LNCAP (cell line): ENCODE measurements at regions not wholly inside any gene's neighbourhood (a gene's known extent, or its start where the extent isn't known, plus 50 kb on each side); places are given as distances from the start of the nearest gene placed in this dataset.

ENCODE experiments used
- TF ChIP-seq, protein P1 (sequence below): fragments of 450-650 bp; IDR thresholded peaks from 2 replicates; pipeline ENCODE4 v1.5.1; 2017; ENCODE audit warnings: mild to moderate bottlenecking

DNA sequence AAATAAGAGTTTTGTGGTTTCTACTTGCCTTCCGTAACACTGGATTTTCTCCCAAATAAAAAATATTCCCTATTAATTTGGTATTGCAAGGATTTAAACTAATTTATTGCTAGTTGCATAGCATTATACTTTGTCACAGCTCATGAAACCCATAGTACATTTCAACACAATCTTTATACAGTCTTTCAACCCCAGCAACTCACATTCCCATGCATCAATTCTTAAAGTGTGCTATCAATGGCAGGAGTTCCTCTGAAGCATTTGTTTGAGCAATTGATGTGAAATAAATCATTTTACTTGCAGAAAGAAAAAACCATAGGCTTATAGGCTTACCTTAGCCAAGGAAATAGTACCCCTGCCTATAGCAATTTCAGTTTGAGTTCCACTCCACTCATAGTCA, 251.9 kb downstream of the PAPSS1 start:
- TF ChIP-seq, protein P1, sequence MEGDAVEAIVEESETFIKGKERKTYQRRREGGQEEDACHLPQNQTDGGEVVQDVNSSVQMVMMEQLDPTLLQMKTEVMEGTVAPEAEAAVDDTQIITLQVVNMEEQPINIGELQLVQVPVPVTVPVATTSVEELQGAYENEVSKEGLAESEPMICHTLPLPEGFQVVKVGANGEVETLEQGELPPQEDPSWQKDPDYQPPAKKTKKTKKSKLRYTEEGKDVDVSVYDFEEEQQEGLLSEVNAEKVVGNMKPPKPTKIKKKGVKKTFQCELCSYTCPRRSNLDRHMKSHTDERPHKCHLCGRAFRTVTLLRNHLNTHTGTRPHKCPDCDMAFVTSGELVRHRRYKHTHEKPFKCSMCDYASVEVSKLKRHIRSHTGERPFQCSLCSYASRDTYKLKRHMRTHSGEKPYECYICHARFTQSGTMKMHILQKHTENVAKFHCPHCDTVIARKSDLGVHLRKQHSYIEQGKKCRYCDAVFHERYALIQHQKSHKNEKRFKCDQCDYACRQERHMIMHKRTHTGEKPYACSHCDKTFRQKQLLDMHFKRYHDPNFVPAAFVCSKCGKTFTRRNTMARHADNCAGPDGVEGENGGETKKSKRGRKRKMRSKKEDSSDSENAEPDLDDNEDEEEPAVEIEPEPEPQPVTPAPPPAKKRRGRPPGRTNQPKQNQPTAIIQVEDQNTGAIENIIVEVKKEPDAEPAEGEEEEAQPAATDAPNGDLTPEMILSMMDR, result no peak

DNA sequence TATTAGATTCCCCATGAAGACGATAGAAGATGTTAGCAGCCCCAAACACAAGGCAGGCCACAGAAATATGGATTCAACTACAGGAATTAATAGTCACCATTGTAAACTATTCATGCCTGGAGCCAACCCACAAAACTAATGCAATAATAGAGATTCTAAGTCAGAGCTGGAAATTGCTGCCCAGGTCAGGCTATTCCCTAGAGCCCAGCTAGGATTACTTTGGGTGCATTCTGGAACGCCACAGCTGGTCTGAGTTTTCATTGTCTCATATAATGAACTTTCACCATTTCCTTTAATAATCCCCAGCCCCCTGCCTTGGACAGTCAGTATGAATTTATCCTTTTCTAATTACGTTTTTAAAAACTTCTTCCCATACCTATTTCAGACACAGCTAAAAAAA, 252.6 kb downstream of the PAPSS1 start:
- TF ChIP-seq, protein P1, result no peak

DNA sequence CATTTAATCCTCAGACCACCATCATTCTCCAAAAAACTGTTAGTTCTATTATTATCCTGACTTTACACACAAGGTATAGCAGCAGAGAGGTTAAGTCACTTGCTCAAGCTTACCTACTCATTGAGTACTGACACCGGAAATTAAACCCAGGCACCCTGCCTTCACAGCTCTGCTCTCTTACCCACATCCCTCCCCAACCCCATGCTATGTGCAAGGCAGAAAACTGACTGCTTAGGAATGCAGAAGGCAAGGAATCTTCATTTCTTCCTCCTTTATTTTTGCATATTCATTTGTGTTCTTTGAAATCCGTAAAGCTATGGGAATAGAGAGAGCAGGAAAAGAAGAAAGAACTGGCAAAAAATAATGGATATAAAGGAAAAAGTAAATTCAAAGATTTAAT, 261.8 kb downstream of the PAPSS1 start:
- TF ChIP-seq, protein P1, result no peak

DNA sequence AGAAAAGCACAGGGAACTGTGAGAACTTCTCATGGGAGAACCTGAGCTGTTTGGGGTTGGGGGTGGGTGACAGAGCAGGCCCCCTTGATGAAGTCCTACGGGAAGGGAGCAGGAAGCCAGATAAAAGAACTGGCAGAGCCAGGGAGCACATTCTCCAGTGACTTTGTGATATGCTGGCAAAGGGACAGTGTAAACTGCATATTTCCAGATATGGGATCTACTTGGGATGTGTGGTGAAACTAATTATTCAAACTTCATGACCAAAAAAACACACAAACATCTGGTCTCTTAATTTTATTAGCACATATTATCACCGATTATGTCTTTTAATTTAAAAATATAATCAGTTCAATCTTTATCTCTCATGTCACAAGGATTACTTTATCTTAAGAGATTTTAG, 266.0 kb downstream of the PAPSS1 start:
- TF ChIP-seq, protein P1, result no peak

DNA sequence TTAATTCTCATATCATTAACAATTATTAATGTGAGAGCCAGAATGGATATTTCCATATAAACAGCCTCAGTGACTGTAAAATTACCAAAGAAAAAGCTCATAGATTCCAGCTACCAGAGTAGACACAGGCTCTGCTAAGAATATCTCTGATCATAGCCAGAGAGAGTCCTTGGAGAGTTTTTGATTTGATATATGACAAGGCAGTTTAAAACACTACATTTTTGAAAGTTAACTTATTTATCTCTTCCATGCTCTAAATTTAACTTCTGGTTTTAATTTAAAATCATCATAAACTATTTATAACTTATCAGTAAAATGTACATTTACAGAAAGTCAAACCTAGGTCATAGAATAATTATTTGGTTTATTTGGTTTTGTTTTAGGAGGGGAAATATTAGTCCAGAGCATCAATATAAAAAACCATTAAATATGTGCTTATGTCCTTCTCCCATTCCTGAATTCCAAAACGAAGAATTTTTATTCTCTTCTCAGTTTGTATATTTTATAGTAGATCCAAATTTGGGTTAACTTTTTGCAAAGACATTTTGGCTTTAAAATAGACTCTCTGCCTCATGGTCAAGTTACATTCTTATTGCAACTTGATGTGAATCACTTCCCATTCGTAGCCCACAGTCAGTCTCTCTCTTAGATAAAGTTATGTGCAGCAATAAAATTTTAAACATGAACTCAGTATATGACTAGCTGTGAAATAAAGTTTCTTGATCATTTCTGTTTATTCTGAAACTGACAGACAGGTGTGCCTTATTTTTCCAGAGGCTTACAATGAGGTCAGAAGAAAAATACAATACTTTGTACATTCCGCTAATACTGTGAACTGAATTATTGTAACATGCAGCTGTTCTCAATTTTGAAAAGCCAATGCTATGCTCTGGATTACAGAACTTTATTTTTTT, 267.1 kb downstream of the PAPSS1 start:
- TF ChIP-seq, protein P1, result no peak

DNA sequence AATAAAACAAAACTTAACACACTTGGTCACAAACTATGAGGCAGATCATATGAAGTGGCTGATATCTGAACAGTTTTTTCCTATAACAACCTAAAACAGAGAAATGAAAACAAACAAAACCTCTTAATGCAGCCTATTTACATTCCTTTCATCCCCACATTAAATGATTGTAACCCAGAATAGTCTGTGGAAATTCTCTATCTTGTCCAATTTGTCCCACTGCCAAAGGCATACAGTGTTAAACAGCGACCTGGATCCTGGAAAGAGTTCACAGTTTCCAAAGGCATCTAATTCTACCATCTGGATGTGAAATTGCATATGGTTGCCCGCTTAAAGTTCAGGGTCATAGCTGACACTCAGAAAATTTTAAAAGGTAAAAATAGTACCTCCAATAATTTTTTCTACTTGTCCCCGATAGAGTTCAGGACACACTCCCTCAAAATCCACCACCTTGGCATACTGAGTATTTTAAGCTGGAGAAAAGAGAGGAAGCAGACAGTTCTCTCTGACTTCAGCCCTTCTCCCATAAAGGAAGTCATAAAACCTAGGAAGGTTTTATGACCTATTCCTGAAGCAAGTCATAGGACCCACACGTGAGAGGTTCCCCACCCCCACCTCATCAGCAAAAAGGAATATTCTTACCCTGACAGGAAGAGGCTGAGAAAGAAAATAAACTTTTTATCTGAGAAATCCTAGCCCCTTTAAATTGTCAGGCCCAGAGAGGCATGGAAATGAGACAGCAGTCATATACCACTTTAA, 270.2 kb downstream of the PAPSS1 start:
- TF ChIP-seq, protein P1, result no peak

DNA sequence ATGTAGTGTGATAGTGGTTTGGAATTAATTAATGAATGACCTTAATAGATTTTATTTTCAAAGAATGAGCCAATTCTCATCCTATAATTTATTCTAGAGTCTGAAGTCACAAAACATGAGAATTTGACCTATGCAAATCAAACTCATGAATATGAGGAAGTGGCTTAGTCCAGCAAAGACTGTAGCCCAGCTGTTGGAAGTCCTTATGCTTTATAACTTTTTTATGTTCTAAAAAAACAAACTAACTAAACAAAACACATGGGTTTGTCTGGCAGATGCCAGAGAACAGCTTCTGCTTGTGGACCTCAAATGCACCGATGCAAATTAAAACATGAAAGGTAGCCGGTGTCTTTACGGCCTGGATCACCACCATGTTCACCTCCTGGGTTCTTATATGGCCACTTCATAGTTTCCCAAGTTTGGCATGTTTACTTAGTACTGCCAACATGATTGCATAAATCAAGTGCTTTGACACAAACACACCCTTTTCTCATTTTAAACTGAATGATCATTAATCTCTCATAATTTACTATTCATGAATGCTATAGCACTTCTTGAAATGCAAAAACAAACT, 277.4 kb downstream of the PAPSS1 start:
- TF ChIP-seq, protein P1, result no peak
